H54 (cell line): ENCODE measurements at regions not wholly inside any gene's neighbourhood (a gene's known extent, or its start where the extent isn't known, plus 50 kb on each side); places are given as distances from the start of the nearest gene placed in this dataset.
A peak's percentile ranks its signal among the peaks of the same experiment; 100 is the strongest.

Experiments
- DNase-seq: peaks from one replicate; pipeline ENCODE4 v3.0.0; 2011; ENCODE audit warnings: low spot score, mixed read lengths; ENCODE audit not compliant: insufficient read length
- FAIRE-seq: peaks from 3 replicates; lab custom pipeline; 2011; peaks lifted over from hg19 to GRCh38; lab: Jason Lieb, UNC
- POLR2A ChIP-seq: IDR thresholded peaks from 2 replicates; pipeline ENCODE4 v1.6.1; 2011; ENCODE audit warnings: low read depth, mild to moderate bottlenecking, low read length

- DNase-seq: peak; percentile 60
- no peak for FAIRE-seq
- TF ChIP-seq POLR2A: no peak
Measured at GRCh38 chr20:56974499-56975250, 291.8 kb downstream of the BMP7 start.

GRCh38 chr20:56975838-56976237, 290.6 kb downstream of the BMP7 start:
- FAIRE-seq (no peak), DNase-seq (no peak)
- TF ChIP-seq POLR2A: no peak

GRCh38 chr20:56976336-56976735, 290.1 kb downstream of the BMP7 start:
- TF ChIP-seq POLR2A: no peak

DNA sequence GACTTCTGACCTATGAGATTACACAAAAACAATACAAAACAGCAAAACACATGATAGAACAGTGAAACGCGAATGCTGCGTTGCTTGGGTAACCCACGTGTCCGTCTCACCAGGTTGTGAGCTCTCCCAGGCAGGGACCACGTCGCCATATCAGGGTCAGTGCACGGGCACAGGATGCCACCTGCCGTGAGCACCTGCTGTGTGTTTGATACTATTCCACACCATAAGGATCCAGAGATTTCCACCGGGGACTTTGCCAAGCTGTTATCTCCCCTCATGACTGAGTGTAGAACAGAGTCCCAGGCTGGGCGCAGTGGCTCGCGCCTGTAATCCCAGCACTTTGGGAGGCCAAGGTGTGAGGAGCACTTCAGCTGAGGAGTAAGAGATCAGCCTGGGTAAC, 288.0 kb downstream of the BMP7 start:
- no peak for TF ChIP-seq POLR2A
- FAIRE-seq (no peak), DNase-seq (no peak)

More at GRCh38 chr20:56976336-56976735, 290.1 kb downstream of the BMP7 start:
- FAIRE-seq (no peak), DNase-seq (no peak)

DNA sequence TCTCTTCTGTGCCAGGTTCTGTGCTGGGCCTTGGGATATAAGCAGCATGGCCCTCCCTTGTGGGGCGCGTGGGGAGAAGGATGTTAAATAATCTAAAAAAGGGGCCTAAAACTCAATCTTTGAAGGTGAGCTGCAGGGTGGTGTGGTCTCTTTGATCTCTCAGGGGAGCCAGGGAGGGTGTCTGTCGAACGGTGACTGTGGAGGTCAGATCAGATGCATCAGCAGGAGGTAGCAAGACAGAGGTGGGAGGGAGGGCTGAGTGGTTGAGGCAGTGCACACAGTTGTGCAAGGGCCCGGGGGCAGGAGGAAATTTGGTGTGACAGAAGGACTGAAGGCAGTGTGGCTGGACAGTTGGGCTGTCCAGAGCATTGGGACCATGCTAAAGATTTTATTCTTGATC, 287.3 kb downstream of the BMP7 start:
- no peak for TF ChIP-seq POLR2A
- no peak for FAIRE-seq
- DNase-seq: no peak

DNA sequence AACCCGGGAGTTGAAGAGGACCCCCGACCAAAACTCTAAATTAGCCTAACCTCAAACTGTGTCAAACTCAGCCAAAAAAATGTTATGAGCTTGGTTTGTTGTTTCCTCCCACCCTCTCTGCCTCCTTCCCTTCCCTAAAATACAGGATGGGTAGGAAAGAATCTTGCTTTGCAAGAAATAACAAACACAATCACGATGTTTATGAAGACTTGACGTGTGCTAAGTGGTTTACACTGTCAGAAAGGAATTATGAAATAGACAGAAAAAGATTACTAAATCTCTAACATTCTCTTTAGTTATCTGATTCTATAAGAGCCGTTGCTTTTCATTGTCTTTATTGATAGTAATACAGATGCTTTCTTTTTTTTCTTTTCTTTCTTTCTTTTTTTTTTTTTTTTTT, 285.1 kb downstream of the BMP7 start:
- FAIRE-seq (no peak), DNase-seq (no peak)
- no peak for TF ChIP-seq POLR2A

- no peak for FAIRE-seq
- DNase-seq: no peak
- TF ChIP-seq POLR2A: no peak
Measured at GRCh38 chr20:56983813-56984212, 282.6 kb downstream of the BMP7 start.

GRCh38 chr20:56985066-56985685, 281.3 kb downstream of the BMP7 start:
- TF ChIP-seq POLR2A: no peak
- DNase-seq: no peak
- FAIRE-seq: no peak

GRCh38 chr20:56986476-56986875, 280.0 kb downstream of the BMP7 start:
- FAIRE-seq: no peak
- TF ChIP-seq POLR2A: no peak
- no peak for DNase-seq

DNA sequence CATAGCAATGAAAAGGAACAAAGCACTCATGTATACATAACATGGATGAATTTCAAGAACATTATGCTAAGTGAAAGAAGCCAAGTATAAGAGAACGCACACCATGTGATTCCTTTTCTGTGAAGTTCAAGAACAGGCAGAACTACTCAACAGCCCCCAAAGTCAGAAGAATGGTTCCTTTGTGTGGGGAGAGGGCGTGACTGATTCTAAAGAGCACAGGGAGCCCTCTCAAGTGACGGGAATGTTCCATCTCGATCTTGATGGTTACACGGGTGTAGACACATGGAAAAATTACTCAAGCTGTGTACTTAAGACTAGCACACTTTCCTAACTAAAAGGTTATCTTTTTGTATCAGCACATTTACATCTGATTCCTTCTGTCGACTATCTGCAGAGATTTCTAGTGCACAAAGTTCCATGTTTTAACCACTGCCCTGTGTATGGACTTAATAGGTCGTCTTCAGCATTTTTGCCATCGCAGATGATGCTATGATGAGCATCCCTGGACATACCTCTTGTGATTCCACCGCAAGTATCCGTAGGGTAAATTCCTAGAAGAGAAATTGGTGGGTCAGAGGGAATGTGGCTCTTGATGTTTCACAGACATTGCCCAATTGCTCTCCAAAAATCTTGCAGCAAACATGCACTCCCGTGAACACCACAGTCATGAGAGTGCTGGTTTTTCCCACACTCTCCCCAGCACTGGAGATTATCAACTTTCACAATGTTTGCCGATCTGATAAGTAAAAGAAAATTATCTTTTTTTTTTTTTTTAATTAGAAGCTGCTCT, 279.3 kb downstream of the BMP7 start:
- TF ChIP-seq POLR2A: no peak
- FAIRE-seq (no peak), DNase-seq (no peak)

DNA sequence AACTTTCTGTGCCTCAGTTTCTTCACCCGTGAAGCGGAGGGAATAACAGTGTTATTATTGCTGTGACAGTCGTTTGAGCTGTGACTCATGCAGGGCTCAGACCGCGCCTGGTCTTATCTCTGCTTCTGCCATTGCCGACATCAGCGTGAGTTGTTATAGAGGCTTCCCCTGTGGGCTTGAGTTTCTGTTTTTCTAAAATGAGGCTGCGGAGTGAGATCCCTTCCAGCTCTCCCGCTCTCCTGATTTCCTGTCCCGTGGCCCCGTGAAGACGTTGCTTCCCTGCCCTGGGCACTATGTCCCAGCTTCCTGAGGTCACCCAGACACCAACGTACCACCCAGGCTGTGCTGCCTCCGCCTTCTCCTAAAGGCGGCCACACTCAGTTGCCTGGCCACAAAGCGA, 278.5 kb downstream of the BMP7 start:
- no peak for TF ChIP-seq POLR2A
- DNase-seq (no peak), FAIRE-seq (no peak)

- FAIRE-seq (no peak), DNase-seq (no peak)
- no peak for TF ChIP-seq POLR2A
Measured at GRCh38 chr20:56988446-56988845, 278.0 kb downstream of the BMP7 start.

DNA sequence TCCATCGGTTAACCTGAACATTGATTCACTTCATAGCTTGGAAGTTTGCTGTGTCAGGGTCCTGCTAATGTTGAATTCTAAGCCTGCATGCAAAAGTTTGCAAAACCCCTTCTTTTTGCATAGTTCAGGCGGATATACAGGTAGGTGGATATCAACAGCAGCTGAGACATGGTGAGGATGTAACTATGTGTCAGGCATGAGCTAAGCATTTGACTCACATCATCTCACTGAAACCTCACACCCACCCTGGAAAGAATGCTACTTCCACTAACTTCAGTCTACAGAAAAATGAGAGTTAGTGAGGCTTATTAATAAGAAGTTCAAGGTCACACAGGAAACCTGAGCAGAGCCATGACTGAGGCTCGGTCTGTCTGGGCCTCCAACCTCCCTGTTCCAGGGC, 276.9 kb downstream of the BMP7 start:
- FAIRE-seq (no peak), DNase-seq (no peak)
- no peak for TF ChIP-seq POLR2A

DNA sequence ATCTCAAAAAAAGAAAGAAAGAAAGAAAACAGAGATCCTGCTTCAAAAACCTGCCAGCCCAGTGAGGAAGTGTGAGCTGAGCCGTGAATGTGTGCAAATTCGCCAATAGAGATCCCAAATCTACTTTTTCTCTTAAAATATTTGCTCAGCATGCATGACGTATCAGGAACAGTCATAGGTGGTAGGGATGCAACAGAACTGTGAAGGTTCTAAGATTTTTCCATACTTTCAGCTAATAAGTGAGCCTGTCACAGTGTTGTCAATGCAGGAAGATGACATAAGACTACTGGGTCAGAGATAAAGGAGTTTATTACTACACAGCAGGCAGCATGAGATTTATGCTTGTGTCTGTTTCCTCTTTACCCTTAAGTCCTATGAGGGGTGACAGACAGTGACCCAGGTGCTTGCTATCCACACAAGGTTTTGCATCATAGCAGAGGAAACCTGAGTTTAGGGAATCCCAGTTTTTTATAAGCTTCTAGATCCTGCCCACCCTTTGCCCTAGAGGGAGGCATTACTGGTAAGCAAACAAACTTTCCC, 273.4 kb downstream of the BMP7 start:
- DNase-seq (no peak), FAIRE-seq (no peak)
- TF ChIP-seq POLR2A: no peak
